DOHH2 (cell line): ENCODE measurements at regions not wholly inside any gene's neighbourhood (a gene's known extent, or its start where the extent isn't known, plus 50 kb on each side); places are given as distances from the start of the nearest gene placed in this dataset.

Experiments used
- H3F3A ChIP-seq: fragments of 200-600 bp; sonication (generic), shearing (Covaris generic); 2 replicates; pipeline ENCODE4 v1.6.0; 2016; ENCODE audit warnings: antibody characterized with exemption, mild to moderate bottlenecking; ENCODE audit not compliant: control insufficient read depth, insufficient read depth
- H3K27ac ChIP-seq: fragments of 200-600 bp; sonication (generic); 2 replicates; pipeline ENCODE4 v1.5.1; 2014; ENCODE audit warnings: low read depth, mild to moderate bottlenecking, low read length, moderate library complexity
- H3K27me3 ChIP-seq: fragments of 200-600 bp; sonication (generic); 2 replicates; pipeline ENCODE4 v1.6.1; 2014; ENCODE audit warnings: mild to moderate bottlenecking, low read length, mixed read lengths; ENCODE audit not compliant: control insufficient read depth
- H3K36me3 ChIP-seq: fragments of 200-600 bp; sonication (generic); 2 replicates; pipeline ENCODE4 v1.6.1; 2014; ENCODE audit warnings: mild to moderate bottlenecking, low read length, moderate library complexity, mixed read lengths; ENCODE audit not compliant: control insufficient read depth
- H3K4me1 ChIP-seq: fragments of 200-600 bp; sonication (generic); 2 replicates; pipeline ENCODE4 v1.6.1; 2014; ENCODE audit warnings: mild to moderate bottlenecking, low read length, mixed read lengths; ENCODE audit not compliant: control insufficient read depth
- H3K4me2 ChIP-seq: fragments of 200-600 bp; sonication (generic); 2 replicates; pipeline ENCODE4 v1.6.0; 2014; ENCODE audit warnings: mild to moderate bottlenecking, low read length, moderate library complexity
- H3K4me3 ChIP-seq: fragments of 200-600 bp; sonication (generic); 2 replicates; pipeline ENCODE4 v1.5.1; 2014; ENCODE audit warnings: mild to moderate bottlenecking, low read length, mixed read lengths
- H3K79me2 ChIP-seq: fragments of 200-600 bp; sonication (generic); 2 replicates; pipeline ENCODE4 v1.6.1; 2014; ENCODE audit warnings: mild to moderate bottlenecking, low read length, mixed read lengths; ENCODE audit not compliant: control insufficient read depth
- H3K9me2 ChIP-seq: fragments of 200-600 bp; sonication (generic); replicated peaks from 2 replicates; pipeline ENCODE4 v1.6.1; 2014; ENCODE audit warnings: mild to moderate bottlenecking, low read length, mixed read lengths; ENCODE audit not compliant: control insufficient read depth
- H3K9me3 ChIP-seq: fragments of 200-600 bp; sonication (generic); 2 replicates; pipeline ENCODE4 v1.6.1; 2014; ENCODE audit warnings: antibody characterized with exemption, low read length, mixed read lengths; ENCODE audit not compliant: control insufficient read depth, insufficient read depth
- H4K20me1 ChIP-seq: fragments of 200-600 bp; sonication (generic); 2 replicates; pipeline ENCODE4 v1.6.0; 2014; ENCODE audit warnings: low read depth, mild to moderate bottlenecking, antibody characterized with exemption, low read length, moderate library complexity; ENCODE audit not compliant: control insufficient read depth, insufficient read depth
- CTCF ChIP-seq: fragments of 200-600 bp; sonication (generic); IDR thresholded peaks from one replicate; pipeline ENCODE4 v1.5.1; 2014; ENCODE audit warnings: antibody characterized with exemption, mild to moderate bottlenecking, low read depth, low read length; ENCODE audit not compliant: poor library complexity, severe bottlenecking
- EZH2phosphoT487 ChIP-seq: fragments of 200-600 bp; sonication (generic); IDR thresholded peaks from 2 replicates; pipeline ENCODE4 v1.6.1; 2017; ENCODE audit warnings: borderline replicate concordance, mild to moderate bottlenecking, antibody characterized with exemption, low read length, moderate library complexity, mixed read lengths

- Histone ChIP-seq H3K79me2 (no peaks in the 10 kb centered on the region), H3K4me2 (no peak overlapping the region), H3K9me3 (peaks cover 3% of the 10 kb centered on the region; the same call in 1 of the 2 replicates), H3K4me1 (no peaks in the 10 kb centered on the region), H3F3A (no peaks in the 10 kb centered on the region), H4K20me1 (no peaks in the 10 kb centered on the region), H3K4me3 (no peak overlapping the region), H3K27me3 (no peaks in the 10 kb centered on the region), H3K27ac (no peak overlapping the region), H3K9me2 (no peaks in the 10 kb centered on the region), H3K36me3 (no peaks in the 10 kb centered on the region)
- TF ChIP-seq EZH2phosphoT487, result no peak
- no peak for TF ChIP-seq CTCF
Measured at GRCh38 chr2:239715202-239715601, 309.9 kb downstream of the NDUFA10 start.

GRCh38 chr2:239714116-239714515, 311.0 kb downstream of the NDUFA10 start:
- Histone ChIP-seq H3K9me2 (no peaks in the 10 kb centered on the region), H3K4me3 (no peak overlapping the region), H3K4me1 (no peaks in the 10 kb centered on the region), H4K20me1 (no peaks in the 10 kb centered on the region), H3F3A (no peaks in the 10 kb centered on the region), H3K27ac (no peak overlapping the region), H3K9me3 (no peaks in the 10 kb centered on the region; the same call in 1 of the 2 replicates), H3K27me3 (no peaks in the 10 kb centered on the region), H3K36me3 (no peaks in the 10 kb centered on the region), H3K4me2 (no peak overlapping the region), H3K79me2 (no peaks in the 10 kb centered on the region)
- TF ChIP-seq EZH2phosphoT487 (no peak), CTCF (no peak)

- Histone ChIP-seq H3K27me3 (no peaks in the 10 kb centered on the region), H4K20me1 (no peaks in the 10 kb centered on the region), H3K36me3 (no peaks in the 10 kb centered on the region), H3K79me2 (no peaks in the 10 kb centered on the region), H3K27ac (no peak overlapping the region), H3K9me2 (no peaks in the 10 kb centered on the region), H3K4me1 (no peaks in the 10 kb centered on the region), H3F3A (no peaks in the 10 kb centered on the region), H3K4me3 (no peak overlapping the region), H3K9me3 (no peaks in the 10 kb centered on the region), H3K4me2 (no peak overlapping the region)
- no peak for TF ChIP-seq CTCF
- no peak for TF ChIP-seq EZH2phosphoT487
Measured at GRCh38 chr2:239712755-239713154, 311.9 kb upstream of the HDAC4 start.
